ENCODE measurements at regions not wholly inside any gene's neighbourhood (a gene's known extent, or its start where the extent isn't known, plus 50 kb on each side); places are given as distances from the start of the nearest gene placed in this dataset.

- Histone ChIP-seq H3K27ac (ENCODE audit: low read length) (no peak overlapping the region), H3K4me3 (ENCODE audit: low read depth in 1 of 2, low read length in 2 of 2) (no peak overlapping the region), H4K20me1 (ENCODE audit: insufficient read depth, low read length) (no peaks in the 10 kb centered on the region), H3K9ac (ENCODE audit: low read depth, low read length) (no peak overlapping the region), H3K36me3 (ENCODE audit: insufficient read depth, low read length) (no peaks in the 10 kb centered on the region), H3K27me3 (ENCODE audit: insufficient read depth, low read length, poor library complexity) (no peaks in the 10 kb centered on the region), H2AFZ (ENCODE audit: low read depth, low read length) (no peak overlapping the region), H3K79me2 (ENCODE audit: insufficient read depth, low read length) (no peaks in the 10 kb centered on the region), H3K4me1 (ENCODE audit: insufficient read depth, low read length) (no peaks in the 10 kb centered on the region), H3K9me3 (ENCODE audit: insufficient read depth, low read length, severe bottlenecking) (no peaks in the 10 kb centered on the region), H3K4me2 (ENCODE audit: insufficient read depth, low read length) (no peak overlapping the region)
- no peak for ATAC-seq (ENCODE audit: insufficient read depth, low read depth)
- no peak for TF ChIP-seq EZH2 (IDR thresholded peaks at IDR 0.05; ENCODE audit: borderline replicate concordance, low read depth, low read length, severe bottlenecking)
- TF ChIP-seq, protein P1, sequence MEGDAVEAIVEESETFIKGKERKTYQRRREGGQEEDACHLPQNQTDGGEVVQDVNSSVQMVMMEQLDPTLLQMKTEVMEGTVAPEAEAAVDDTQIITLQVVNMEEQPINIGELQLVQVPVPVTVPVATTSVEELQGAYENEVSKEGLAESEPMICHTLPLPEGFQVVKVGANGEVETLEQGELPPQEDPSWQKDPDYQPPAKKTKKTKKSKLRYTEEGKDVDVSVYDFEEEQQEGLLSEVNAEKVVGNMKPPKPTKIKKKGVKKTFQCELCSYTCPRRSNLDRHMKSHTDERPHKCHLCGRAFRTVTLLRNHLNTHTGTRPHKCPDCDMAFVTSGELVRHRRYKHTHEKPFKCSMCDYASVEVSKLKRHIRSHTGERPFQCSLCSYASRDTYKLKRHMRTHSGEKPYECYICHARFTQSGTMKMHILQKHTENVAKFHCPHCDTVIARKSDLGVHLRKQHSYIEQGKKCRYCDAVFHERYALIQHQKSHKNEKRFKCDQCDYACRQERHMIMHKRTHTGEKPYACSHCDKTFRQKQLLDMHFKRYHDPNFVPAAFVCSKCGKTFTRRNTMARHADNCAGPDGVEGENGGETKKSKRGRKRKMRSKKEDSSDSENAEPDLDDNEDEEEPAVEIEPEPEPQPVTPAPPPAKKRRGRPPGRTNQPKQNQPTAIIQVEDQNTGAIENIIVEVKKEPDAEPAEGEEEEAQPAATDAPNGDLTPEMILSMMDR (IDR thresholded peaks at IDR 0.05; ENCODE audit: borderline replicate concordance, extremely low read depth, low read length, poor library complexity, severe bottlenecking), result no peak
- DNase-seq, result no peak
Observed at GRCh38 chr3:18683900-18684299, 258.8 kb upstream of the SATB1 start.

- Histone ChIP-seq H3K27ac (ENCODE audit: low read length) (no peak overlapping the region), H3K4me1 (ENCODE audit: insufficient read depth, low read length) (no peaks in the 10 kb centered on the region), H3K9ac (ENCODE audit: low read depth, low read length) (no peak overlapping the region), H3K27me3 (ENCODE audit: insufficient read depth, low read length, poor library complexity) (no peaks in the 10 kb centered on the region), H3K4me2 (ENCODE audit: insufficient read depth, low read length) (no peak overlapping the region), H4K20me1 (ENCODE audit: insufficient read depth, low read length) (no peaks in the 10 kb centered on the region), H3K79me2 (ENCODE audit: insufficient read depth, low read length) (no peaks in the 10 kb centered on the region), H3K4me3 (ENCODE audit: low read depth in 1 of 2, low read length in 2 of 2) (no peak overlapping the region), H3K9me3 (ENCODE audit: insufficient read depth, low read length, severe bottlenecking) (no peaks in the 10 kb centered on the region), H3K36me3 (ENCODE audit: insufficient read depth, low read length) (no peaks in the 10 kb centered on the region), H2AFZ (ENCODE audit: low read depth, low read length) (no peak overlapping the region)
- ATAC-seq (ENCODE audit: insufficient read depth, low read depth), result no peak
- DNase-seq, result no peak
- TF ChIP-seq, protein P1 (IDR thresholded peaks at IDR 0.05; ENCODE audit: borderline replicate concordance, extremely low read depth, low read length, poor library complexity, severe bottlenecking), result no peak
- no peak for TF ChIP-seq EZH2 (IDR thresholded peaks at IDR 0.05; ENCODE audit: borderline replicate concordance, low read depth, low read length, severe bottlenecking)
Observed at GRCh38 chr3:18681818-18682345, 256.7 kb upstream of the SATB1 start.

- no peaks in the 10 kb centered on the region for H3K79me2 ChIP-seq (ENCODE audit: insufficient read depth, low read length)
- H3K4me3 ChIP-seq (ENCODE audit: low read depth in 1 of 2, low read length in 2 of 2), result no peak overlapping the region
- no peak overlapping the region for H2AFZ ChIP-seq (ENCODE audit: low read depth, low read length)
- no peaks in the 10 kb centered on the region for H3K36me3 ChIP-seq (ENCODE audit: insufficient read depth, low read length)
- H3K27ac ChIP-seq (ENCODE audit: low read length), result no peak overlapping the region
- H3K27me3 ChIP-seq (ENCODE audit: insufficient read depth, low read length, poor library complexity), result no peaks in the 10 kb centered on the region
- no peak for DNase-seq
- H3K4me1 ChIP-seq (ENCODE audit: insufficient read depth, low read length), result no peaks in the 10 kb centered on the region
- no peak for ATAC-seq (ENCODE audit: insufficient read depth, low read depth)
- no peak for TF ChIP-seq EZH2 (IDR thresholded peaks at IDR 0.05; ENCODE audit: borderline replicate concordance, low read depth, low read length, severe bottlenecking)
- TF ChIP-seq, protein P1 (IDR thresholded peaks at IDR 0.05; ENCODE audit: borderline replicate concordance, extremely low read depth, low read length, poor library complexity, severe bottlenecking), result no peak
- no peak overlapping the region for H3K9ac ChIP-seq (ENCODE audit: low read depth, low read length)
- H4K20me1 ChIP-seq (ENCODE audit: insufficient read depth, low read length), result no peaks in the 10 kb centered on the region
- H3K4me2 ChIP-seq (ENCODE audit: insufficient read depth, low read length), result no peak overlapping the region
- no peaks in the 10 kb centered on the region for H3K9me3 ChIP-seq (ENCODE audit: insufficient read depth, low read length, severe bottlenecking)
Observed at GRCh38 chr3:18680758-18681157, 255.6 kb upstream of the SATB1 start.

GRCh38 chr3:18679238-18679637, 254.1 kb upstream of the SATB1 start:
- Histone ChIP-seq H2AFZ (ENCODE audit: low read depth, low read length) (no peak overlapping the region), H3K36me3 (ENCODE audit: insufficient read depth, low read length) (no peaks in the 10 kb centered on the region), H3K9me3 (ENCODE audit: insufficient read depth, low read length, severe bottlenecking) (no peaks in the 10 kb centered on the region), H3K4me3 (ENCODE audit: low read depth in 1 of 2, low read length in 2 of 2) (no peak overlapping the region), H4K20me1 (ENCODE audit: insufficient read depth, low read length) (no peaks in the 10 kb centered on the region), H3K4me1 (ENCODE audit: insufficient read depth, low read length) (no peaks in the 10 kb centered on the region), H3K79me2 (ENCODE audit: insufficient read depth, low read length) (no peaks in the 10 kb centered on the region), H3K27me3 (ENCODE audit: insufficient read depth, low read length, poor library complexity) (no peaks in the 10 kb centered on the region), H3K9ac (ENCODE audit: low read depth, low read length) (no peak overlapping the region), H3K4me2 (ENCODE audit: insufficient read depth, low read length) (no peak overlapping the region), H3K27ac (ENCODE audit: low read length) (no peak overlapping the region)
- TF ChIP-seq, protein P1 (IDR thresholded peaks at IDR 0.05; ENCODE audit: borderline replicate concordance, extremely low read depth, low read length, poor library complexity, severe bottlenecking), result no peak
- no peak for TF ChIP-seq EZH2 (IDR thresholded peaks at IDR 0.05; ENCODE audit: borderline replicate concordance, low read depth, low read length, severe bottlenecking)
- ATAC-seq (ENCODE audit: insufficient read depth, low read depth) (no peak), DNase-seq (no peak)

Measured in DND-41 (cell line).